CD14-positive monocyte (primary cell): ENCODE measurements at regions not wholly inside any gene's neighbourhood (a gene's known extent, or its start where the extent isn't known, plus 50 kb on each side); places are given as distances from the start of the nearest gene placed in this dataset.

Experiments
- DNase-seq, 3 donors: peaks; one replicate each; pipeline ENCODE4 v3.0.0-alpha.2; 2011 to 2022
- H2AFZ ChIP-seq: 2 replicates; pipeline ENCODE4 v1.6.0; 2012; ENCODE audit warnings: mild to moderate bottlenecking, low read depth, low read length, inconsistent platforms; ENCODE audit not compliant: insufficient read depth, poor library complexity, severe bottlenecking
- H3K27ac ChIP-seq, 2 donors: 1 replicate in 1 of 2; 2 replicates in 1 of 2; pipeline ENCODE4 v1.5.1; 2012 to 2013; ENCODE audit warnings: low read length in 2 of 2, control low read depth in 1 of 2, inconsistent platforms in 1 of 2, low read depth in 1 of 2, mild to moderate bottlenecking in 1 of 2
- H3K27me3 ChIP-seq, 2 donors: one replicate each; pipeline versions ENCODE4 v1.6.0 to v1.6.1; 2011 to 2013; ENCODE audit warnings: low read length in 2 of 2; ENCODE audit not compliant: control insufficient read depth in 2 of 2, insufficient read depth in 2 of 2
- H3K36me3 ChIP-seq, 2 donors: replicated peaks in 1 of 2; 1 replicate in 1 of 2; 2 replicates in 1 of 2; pipeline versions ENCODE4 v1.5.1 to v1.6.1; 2012 to 2013; ENCODE audit warnings: low read length in 2 of 2, control low read depth in 1 of 2, inconsistent platforms in 1 of 2, mild to moderate bottlenecking in 1 of 2; ENCODE audit not compliant: insufficient read depth in 2 of 2, control insufficient read depth in 1 of 2
- H3K4me1 ChIP-seq, 2 donors: 1 replicate in 1 of 2; 2 replicates in 1 of 2; pipeline versions ENCODE4 v1.5.1 to v1.6.1; 2012 to 2013; ENCODE audit warnings: low read length in 2 of 2, control low read depth in 1 of 2, inconsistent platforms in 1 of 2, mild to moderate bottlenecking in 1 of 2, moderate library complexity in 1 of 2; ENCODE audit not compliant: insufficient read depth in 2 of 2, control insufficient read depth in 1 of 2
- H3K4me2 ChIP-seq: replicated peaks from 2 replicates; pipeline ENCODE3; 2012; ENCODE audit warnings: low read length, moderate library complexity, mild to moderate bottlenecking; ENCODE audit not compliant: poor library complexity, severe bottlenecking; ENCODE audit errors: extremely low read depth
- H3K4me3 ChIP-seq, 3 experiments: fragments of 200-600 bp in 1 of 3; sonication (generic) in 1 of 3; replicated peaks in 1 of 3; 1 replicate in 2 of 3; 2 replicates in 1 of 3; pipeline ENCODE4 v1.5.1; 2011 to 2013; ENCODE audit warnings: low read length in 3 of 3, mild to moderate bottlenecking in 3 of 3, control low read depth in 2 of 3, low read depth in 2 of 3, inconsistent platforms in 1 of 3, moderate library complexity in 1 of 3
- H3K79me2 ChIP-seq: 2 replicates; pipeline ENCODE4 v1.6.0; 2012; ENCODE audit warnings: mild to moderate bottlenecking, control low read depth, inconsistent platforms, low read length, moderate library complexity; ENCODE audit not compliant: insufficient read depth
- H3K9ac ChIP-seq: 2 replicates; pipeline ENCODE4 v1.6.0; 2017; ENCODE audit warnings: low read length, mild to moderate bottlenecking; ENCODE audit not compliant: insufficient read depth, poor library complexity, severe bottlenecking
- H3K9me3 ChIP-seq, 2 donors: replicated peaks in 1 of 2; 1 replicate in 1 of 2; 2 replicates in 1 of 2; pipeline versions ENCODE4 v1.5.1 to v1.6.1; 2012 to 2013; ENCODE audit warnings: low read length in 2 of 2, control low read depth in 1 of 2; ENCODE audit not compliant: control insufficient read depth in 1 of 2, insufficient read depth in 1 of 2
- H4K20me1 ChIP-seq: 2 replicates; pipeline ENCODE4 v1.6.0; 2012; ENCODE audit warnings: mild to moderate bottlenecking, low read length, control low read depth, moderate library complexity; ENCODE audit not compliant: insufficient read depth
- H3K27ac Mint-ChIP-seq, 7 donors: one replicate each; pipeline ENCODE4 v1.8.0; 2020; ENCODE audit warnings: mild to moderate bottlenecking in 7 of 7, mixed read lengths in 7 of 7, moderate library complexity in 6 of 7, inconsistent platforms in 2 of 7
- H3K27me3 Mint-ChIP-seq, 3 donors: one replicate each; pipeline ENCODE4 v1.8.0; 2021 to 2022; ENCODE audit warnings: low read depth in 3 of 3, mild to moderate bottlenecking in 3 of 3, mixed read lengths in 3 of 3, moderate library complexity in 3 of 3, inconsistent platforms in 1 of 3
- H3K36me3 Mint-ChIP-seq, 2 donors: one replicate each; pipeline ENCODE4 v1.8.0; 2020; ENCODE audit warnings: mixed read lengths in 2 of 2, inconsistent platforms in 1 of 2, mild to moderate bottlenecking in 1 of 2
- H3K4me1 Mint-ChIP-seq: one replicate; pipeline ENCODE4 v1.8.0; 2020; ENCODE audit warnings: mild to moderate bottlenecking, mixed read lengths
- H3K4me3 Mint-ChIP-seq, 2 donors: one replicate each; pipeline ENCODE4 v1.8.0; 2020; ENCODE audit warnings: mild to moderate bottlenecking in 2 of 2, mixed read lengths in 2 of 2, moderate library complexity in 1 of 2
- H3K9me3 Mint-ChIP-seq, 7 donors: one replicate each; pipeline ENCODE4 v1.8.0; 2020 to 2022; ENCODE audit warnings: mixed read lengths in 7 of 7, mild to moderate bottlenecking in 6 of 7, moderate library complexity in 6 of 7, inconsistent platforms in 2 of 7
- WGBS: methylation state at CpG from one replicate; pipeline ENCODE4 v1.1.5; 2013; ENCODE audit warnings: missing lambda C conversion rate; ENCODE audit not compliant: insufficient coverage; 5-methylcytosine and 5-hydroxymethylcytosine counted together
- intact Hi-C, 2 donors: fragments of 100-400 bp; cut with micrococcal nuclease; formaldehyde crosslinking; loops; one replicate each; pipeline versions ENCODE4 v1.15.0 to v1.15.1; 2023
- TF ChIP-seq, protein P1 (sequence below): fragments of 200-600 bp; IDR thresholded peaks from one replicate; pipeline ENCODE4 v1.8.0; 2022; ENCODE audit warnings: antibody characterized with exemption, mild to moderate bottlenecking

DNA sequence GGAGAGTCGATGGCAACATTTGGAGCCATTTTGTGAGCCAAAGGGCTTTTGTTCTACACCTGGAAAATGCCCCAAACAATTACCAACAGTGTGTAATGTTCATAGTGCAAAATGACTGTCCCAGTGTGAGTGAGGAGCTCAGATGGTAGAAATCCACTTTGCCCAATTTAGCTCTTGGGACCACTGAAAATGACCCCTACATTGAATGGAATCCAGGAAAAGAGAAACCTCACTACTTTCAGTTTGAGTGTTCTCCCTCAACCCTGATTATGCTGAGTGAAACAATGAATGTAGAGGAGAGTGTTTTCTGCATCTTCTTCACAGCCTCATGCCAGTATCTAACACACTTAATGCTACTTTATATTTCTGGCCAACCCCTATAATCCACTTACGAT lies 84.9 kb upstream of the NRN1 start:
- H3K36me3 Mint-ChIP-seq = no peaks in the 10 kb centered on the region

DNA sequence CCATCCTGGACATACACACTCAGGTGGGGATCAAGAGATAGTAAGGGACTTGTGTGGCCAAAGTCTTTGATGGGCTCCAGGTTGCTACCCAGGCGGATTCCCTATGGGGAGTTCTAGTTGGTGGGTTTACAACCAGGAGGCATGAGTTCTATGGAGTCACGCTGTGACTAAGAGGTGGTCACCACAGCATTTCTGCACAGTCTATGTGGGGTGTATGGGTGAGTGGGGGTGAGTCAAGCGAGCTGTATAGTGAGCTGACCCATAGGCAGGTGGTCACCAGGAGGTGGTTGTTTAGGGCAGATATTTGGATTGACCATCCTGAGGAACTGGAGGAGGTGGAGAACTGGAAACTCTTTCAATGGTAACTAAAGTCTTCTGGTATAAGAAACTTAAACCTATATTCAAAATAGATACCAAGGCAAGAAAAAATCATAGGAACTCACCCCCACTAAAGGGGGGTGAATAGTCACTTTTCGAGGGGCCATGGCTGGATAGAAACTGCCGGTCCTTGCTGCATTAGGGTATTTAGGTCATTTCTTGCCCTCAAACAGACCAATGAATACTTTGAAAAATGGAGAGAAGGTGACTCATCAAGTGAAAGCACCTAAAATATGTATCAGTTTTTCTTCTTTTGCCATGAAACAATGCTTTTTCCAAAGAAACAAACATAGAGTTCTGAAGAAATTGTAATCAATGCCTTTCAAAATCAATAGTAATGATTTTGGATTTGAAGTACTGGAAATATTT lies 84.3 kb upstream of the NRN1 start:
- Histone ChIP-seq H3K4me2 (no peak overlapping the region), H2AFZ (no peak overlapping the region), H3K27ac (no peak overlapping the region), H3K36me3 (no peaks in the 10 kb centered on the region), H3K4me1 (peaks cover 0 to 5% of the 10 kb centered on the region in 2 donors), H3K9ac (no peak overlapping the region), H3K9me3 (no peaks in the 10 kb centered on the region), H4K20me1 (no peaks in the 10 kb centered on the region), H3K27me3 (peaks cover 3 to 12% of the 10 kb centered on the region in 2 donors), H3K79me2 (no peaks in the 10 kb centered on the region), H3K4me3 (no peak overlapping the region)
- no peak for DNase-seq
- intact Hi-C loops = no loop called here
- 100% methylated on average over 3 of the region's 5 CpGs for WGBS
- H3K27ac Mint-ChIP-seq = no peak overlapping the region
- H3K4me3 Mint-ChIP-seq = no peak overlapping the region
- peaks cover 10% of the 10 kb centered on the region for H3K4me1 Mint-ChIP-seq
- TF ChIP-seq, protein P1, sequence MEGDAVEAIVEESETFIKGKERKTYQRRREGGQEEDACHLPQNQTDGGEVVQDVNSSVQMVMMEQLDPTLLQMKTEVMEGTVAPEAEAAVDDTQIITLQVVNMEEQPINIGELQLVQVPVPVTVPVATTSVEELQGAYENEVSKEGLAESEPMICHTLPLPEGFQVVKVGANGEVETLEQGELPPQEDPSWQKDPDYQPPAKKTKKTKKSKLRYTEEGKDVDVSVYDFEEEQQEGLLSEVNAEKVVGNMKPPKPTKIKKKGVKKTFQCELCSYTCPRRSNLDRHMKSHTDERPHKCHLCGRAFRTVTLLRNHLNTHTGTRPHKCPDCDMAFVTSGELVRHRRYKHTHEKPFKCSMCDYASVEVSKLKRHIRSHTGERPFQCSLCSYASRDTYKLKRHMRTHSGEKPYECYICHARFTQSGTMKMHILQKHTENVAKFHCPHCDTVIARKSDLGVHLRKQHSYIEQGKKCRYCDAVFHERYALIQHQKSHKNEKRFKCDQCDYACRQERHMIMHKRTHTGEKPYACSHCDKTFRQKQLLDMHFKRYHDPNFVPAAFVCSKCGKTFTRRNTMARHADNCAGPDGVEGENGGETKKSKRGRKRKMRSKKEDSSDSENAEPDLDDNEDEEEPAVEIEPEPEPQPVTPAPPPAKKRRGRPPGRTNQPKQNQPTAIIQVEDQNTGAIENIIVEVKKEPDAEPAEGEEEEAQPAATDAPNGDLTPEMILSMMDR = no peak
- H3K36me3 Mint-ChIP-seq = no peaks in the 10 kb centered on the region
- H3K9me3 Mint-ChIP-seq = peaks cover 0 to 7% (median 0%) of the 10 kb centered on the region in 7 donors
- peaks cover 3 to 13% (median 5%) of the 10 kb centered on the region in 3 donors for H3K27me3 Mint-ChIP-seq

More for the DNA sequence above, 84.9 kb upstream of the NRN1 start:
- Histone ChIP-seq H3K4me2 (no peak overlapping the region), H3K9me3 (no peaks in the 10 kb centered on the region), H3K36me3 (no peaks in the 10 kb centered on the region), H3K27ac (no peak overlapping the region), H3K9ac (no peak overlapping the region), H4K20me1 (no peaks in the 10 kb centered on the region), H3K4me1 (no peaks in the 10 kb centered on the region), H3K79me2 (no peaks in the 10 kb centered on the region), H3K27me3 (peaks cover 3 to 12% of the 10 kb centered on the region in 2 donors), H3K4me3 (no peak overlapping the region), H2AFZ (no peak overlapping the region)
- DNase-seq = no peak
- Mint-ChIP-seq H3K4me1 (peaks cover 4% of the 10 kb centered on the region), H3K4me3 (no peak overlapping the region), H3K9me3 (peaks cover 0 to 7% (median 2%) of the 10 kb centered on the region in 7 donors), H3K27ac (no peak overlapping the region), H3K27me3 (peaks cover 3 to 14% (median 8%) of the 10 kb centered on the region in 3 donors)
- intact Hi-C loops = no loop called here
- 100% methylated on average over 1 of the region's 2 CpGs for WGBS
- TF ChIP-seq, protein P1 = no peak
